Astrocyte of the spinal cord (primary cell): ENCODE measurements at regions not wholly inside any gene's neighbourhood (a gene's known extent, or its start where the extent isn't known, plus 50 kb on each side); places are given as distances from the start of the nearest gene placed in this dataset.

Experiments used
- DNase-seq: peaks from one replicate; pipeline ENCODE4 v3.0.0; 2011; ENCODE audit warnings: low read depth, low spot score
- H3K4me3 ChIP-seq: 2 replicates; pipeline ENCODE4 v1.5.1; 2011; ENCODE audit warnings: low read depth, mild to moderate bottlenecking, low read length, moderate library complexity
- in situ Hi-C: cut with HindIII; loops from 2 replicates; pipeline ENCODE4 v1.10.0; 2017; ENCODE audit warnings: low sequenced_read_pairs
- TF ChIP-seq, protein P1 (sequence below): IDR thresholded peaks from 2 replicates; pipeline ENCODE4 v1.5.1; 2012; ENCODE audit warnings: low read depth, mild to moderate bottlenecking, low read length, inconsistent platforms

DNA sequence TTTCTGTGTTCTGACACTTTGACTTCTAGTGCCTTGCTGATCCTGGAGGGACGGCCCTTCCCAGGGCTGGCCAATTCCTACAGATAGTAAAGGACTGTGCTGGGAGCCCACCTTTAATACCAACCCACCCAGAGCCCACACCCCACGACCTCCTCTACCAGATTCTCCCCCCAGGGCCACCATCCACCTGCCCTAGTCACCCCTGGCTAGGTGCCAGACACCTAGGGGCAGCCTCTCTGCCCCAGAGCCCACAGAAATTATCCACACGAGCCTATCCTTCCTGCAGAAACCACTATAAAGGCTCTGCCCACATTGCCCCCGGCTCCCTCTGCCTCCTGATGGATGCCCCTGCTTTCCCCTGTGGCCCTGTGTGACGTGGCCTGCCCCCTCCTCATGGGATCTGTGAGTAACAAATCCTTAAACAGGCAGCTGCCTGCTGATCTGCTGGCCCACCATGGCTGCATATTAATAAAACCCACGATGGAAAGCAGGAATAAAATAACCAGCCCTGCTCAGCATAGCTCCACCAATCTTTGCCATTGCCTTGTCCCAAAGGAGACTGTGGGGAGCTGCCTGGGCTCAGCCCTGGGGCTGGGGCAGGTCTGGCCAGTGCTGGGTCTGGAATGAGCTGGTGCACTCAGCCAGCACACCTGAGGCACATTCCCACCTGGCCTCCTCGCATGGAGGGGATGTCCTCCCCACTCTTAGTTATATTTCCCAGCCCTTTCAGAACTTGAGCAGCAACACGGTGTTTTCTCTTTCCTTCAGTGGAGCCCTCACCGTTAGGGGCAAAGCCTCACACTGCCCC lies 488.5 kb downstream of the NPHP4 start:
- in situ Hi-C loops = no loop called here
- H3K4me3 ChIP-seq = no peak overlapping the region
- DNase-seq = no peak
- TF ChIP-seq, protein P1, sequence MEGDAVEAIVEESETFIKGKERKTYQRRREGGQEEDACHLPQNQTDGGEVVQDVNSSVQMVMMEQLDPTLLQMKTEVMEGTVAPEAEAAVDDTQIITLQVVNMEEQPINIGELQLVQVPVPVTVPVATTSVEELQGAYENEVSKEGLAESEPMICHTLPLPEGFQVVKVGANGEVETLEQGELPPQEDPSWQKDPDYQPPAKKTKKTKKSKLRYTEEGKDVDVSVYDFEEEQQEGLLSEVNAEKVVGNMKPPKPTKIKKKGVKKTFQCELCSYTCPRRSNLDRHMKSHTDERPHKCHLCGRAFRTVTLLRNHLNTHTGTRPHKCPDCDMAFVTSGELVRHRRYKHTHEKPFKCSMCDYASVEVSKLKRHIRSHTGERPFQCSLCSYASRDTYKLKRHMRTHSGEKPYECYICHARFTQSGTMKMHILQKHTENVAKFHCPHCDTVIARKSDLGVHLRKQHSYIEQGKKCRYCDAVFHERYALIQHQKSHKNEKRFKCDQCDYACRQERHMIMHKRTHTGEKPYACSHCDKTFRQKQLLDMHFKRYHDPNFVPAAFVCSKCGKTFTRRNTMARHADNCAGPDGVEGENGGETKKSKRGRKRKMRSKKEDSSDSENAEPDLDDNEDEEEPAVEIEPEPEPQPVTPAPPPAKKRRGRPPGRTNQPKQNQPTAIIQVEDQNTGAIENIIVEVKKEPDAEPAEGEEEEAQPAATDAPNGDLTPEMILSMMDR = no peak

DNA sequence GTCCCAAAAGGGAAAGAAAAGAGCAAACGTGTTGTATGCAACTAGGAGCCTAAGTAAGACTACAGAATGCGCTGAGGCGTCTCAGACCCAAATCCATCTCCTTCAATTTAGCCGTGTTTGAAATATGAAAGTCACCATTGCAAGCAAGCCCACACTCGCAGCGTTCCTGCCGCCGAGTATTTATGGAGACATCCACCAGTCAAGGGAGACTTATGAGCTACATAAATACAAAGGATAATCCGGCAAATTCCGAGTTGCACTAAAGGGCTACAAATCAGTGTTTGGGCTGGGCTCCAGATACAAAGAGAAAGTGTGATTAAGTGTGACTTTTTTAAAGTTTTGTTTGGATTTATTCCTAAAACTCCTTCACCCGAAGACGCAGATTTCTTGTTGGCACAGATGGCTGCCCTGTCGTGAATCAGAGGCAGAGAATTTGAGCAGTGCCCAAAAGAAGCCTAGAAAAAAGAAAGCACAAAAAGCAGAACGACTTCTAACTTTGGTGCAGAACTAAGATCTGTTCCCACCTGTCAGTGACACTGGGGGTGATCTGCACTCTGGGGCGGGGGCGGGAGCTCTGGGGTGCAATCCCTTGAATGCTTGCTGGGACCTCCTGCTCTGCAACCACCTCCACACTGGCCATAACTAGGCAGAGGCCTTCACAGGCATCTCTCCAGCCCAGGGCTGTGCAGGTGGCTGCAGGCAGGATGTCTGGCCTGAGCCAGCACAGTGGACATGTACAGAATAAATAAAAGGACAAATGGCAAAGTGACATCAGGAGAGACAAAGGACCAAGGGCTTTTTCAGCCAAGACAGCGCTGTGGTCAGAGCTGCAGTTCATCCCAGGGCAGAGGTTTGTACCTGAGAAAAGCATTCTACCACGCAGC lies 489.7 kb downstream of the NPHP4 start:
- in situ Hi-C loops = no loop called here

DNA sequence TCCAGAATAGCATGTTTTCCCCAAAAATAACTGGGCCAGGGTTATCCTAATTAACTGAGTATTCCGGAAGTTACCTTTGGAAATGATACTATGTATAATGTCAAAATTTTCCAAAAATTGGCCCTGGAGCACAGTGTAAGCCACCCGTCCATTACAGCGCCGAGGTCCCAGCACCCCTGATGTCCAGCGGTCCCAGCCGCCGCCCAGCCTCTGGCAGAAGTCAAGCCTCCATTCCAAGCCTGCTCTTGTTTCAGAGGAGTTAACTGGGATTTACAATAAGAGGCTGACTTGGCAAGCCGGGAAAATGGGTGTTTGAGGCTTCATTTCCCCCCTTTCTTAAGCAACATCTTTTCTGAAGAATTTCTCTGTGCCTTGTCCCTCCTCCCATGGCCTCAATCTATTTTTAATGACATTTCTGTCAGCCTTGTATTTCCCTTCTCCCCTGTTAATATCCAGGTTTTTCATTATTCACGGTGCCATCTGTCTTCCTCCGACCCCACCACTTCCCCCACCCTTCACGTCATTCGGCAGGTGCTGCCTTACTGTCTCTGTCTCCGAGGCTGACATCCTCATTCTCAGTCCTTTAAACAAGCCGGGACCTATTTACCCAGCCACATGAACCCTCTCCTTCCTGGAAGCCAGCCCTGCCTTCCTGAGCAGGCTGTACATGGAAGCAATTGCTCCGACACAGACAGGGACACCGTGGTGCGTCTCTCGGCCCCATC lies 490.9 kb downstream of the NPHP4 start:
- DNase-seq = no peak
- no peak overlapping the region for H3K4me3 ChIP-seq
- TF ChIP-seq, protein P1 = no peak
- in situ Hi-C loops = no loop called here

More for the DNA sequence above, 489.7 kb downstream of the NPHP4 start:
- DNase-seq = no peak
- TF ChIP-seq, protein P1 = no peak
- H3K4me3 ChIP-seq = no peak overlapping the region

DNA sequence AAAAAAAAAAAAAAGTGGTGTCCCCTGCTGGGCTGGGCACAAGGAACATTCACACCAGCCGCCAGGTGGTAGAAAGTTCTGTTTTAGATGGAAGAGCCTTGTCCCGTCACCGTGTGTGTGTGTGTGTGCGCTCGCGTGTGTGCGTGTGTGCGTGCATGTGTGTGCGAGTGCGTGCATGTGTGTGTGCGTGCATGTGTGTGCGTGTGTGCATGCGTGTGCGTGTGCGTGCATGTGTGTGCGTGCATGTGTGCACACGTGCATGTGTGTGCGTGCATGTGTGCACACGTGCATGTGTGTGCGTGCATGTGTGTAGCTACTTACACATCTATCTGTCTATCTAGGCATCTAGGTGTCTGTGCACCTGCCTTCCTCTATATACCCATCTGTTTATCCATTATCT lies 491.7 kb downstream of the NPHP4 start:
- TF ChIP-seq, protein P1 = no peak
- in situ Hi-C loops = no loop called here

DNA sequence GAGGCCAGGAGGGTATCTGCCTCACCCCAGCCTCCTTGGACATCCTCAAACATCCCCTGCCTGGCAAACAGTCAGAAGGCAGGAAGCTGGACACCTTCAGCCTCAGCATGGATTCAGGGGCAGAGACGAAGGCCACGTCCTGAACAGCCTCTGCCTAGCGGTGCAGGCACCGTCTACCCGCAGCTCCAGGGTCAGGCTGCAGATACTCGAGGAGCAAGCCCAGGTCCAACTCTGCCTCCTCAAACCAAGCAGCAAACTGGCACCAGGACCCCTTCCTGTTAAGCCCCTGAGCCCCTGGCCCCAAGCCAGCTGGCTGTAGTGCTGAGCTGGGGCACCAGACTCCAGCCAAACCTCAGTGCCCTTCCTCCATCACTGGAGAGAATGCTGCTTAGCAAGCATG lies 494.7 kb downstream of the NPHP4 start:
- TF ChIP-seq, protein P1 = no peak
- in situ Hi-C loops = no loop called here
- DNase-seq = no peak
- no peak overlapping the region for H3K4me3 ChIP-seq

More for the DNA sequence above, 491.7 kb downstream of the NPHP4 start:
- no peak overlapping the region for H3K4me3 ChIP-seq
- no peak for DNase-seq

DNA sequence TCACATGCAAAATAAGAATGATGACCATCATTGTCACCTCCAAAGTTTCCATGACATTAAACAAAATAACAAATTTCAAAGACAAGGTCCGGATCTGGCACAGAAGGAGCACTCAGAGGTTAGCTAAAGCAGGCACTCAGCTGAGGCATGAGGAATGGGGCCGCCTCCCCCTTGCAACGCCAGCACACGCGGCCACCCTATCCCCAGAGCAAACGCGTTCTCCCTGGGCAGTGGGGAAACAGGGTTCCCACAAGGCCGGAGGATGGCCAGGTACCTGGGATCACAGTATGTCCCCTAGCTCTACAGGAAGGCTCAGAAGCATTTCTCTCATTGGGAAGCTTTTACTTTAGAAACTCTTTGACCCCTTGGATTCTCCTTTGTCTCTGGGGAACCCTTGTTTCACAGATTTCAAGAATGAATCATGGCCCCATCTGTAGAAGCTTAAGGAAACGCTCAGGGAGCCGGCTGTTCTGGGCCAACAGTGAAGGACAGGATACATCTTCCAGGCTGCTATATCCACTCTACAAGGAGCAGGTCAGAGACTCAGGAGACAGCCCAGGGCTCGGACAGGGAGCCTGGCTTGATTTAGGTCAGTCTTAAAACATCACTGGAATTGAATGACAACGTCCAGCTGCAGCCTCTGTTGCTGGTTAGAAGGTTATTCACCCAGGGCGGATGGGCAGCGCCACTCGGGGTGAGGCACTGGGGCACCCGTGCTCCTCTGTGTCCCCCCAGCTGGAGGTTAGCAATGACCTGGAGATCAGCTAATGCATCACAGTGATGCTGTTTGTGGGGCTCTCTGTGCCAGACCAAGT lies 496.4 kb downstream of the NPHP4 start:
- no peak overlapping the region for H3K4me3 ChIP-seq
- in situ Hi-C loops = no loop called here
- DNase-seq = no peak
- TF ChIP-seq, protein P1 = no peak
